ENCODE measurements at regions not wholly inside any gene's neighbourhood (a gene's known extent, or its start where the extent isn't known, plus 50 kb on each side); places are given as distances from the start of the nearest gene placed in this dataset.

DNA sequence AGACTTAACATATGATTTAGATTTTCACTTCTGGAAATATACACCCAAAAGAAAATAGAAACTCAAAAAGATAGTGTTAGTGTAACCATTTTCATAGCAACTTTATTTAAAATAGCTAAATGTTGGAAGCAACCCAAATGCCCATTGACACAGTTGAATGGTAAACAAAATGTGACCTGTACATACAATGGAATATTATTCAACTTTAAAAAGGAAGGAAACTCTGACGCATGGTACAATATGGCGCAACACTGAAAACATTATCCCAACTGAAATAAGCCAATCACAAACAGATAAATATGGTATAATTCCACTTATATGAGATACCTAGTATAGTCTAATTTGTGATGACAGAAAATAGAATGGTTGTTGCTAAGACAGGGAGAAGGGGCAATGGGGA lies 1456.1 kb upstream of the MIR17HG start:
- no peak for DNase-seq (ENCODE audit: low spot score in 2 of 2)
- no peak overlapping the region for H3K27ac Mint-ChIP-seq
- no peak for ATAC-seq
- H3K9me3 Mint-ChIP-seq = peaks cover 17 to 26% of the 10 kb centered on the region in 2 donors
- no peaks in the 10 kb centered on the region for H3K36me3 Mint-ChIP-seq

DNA sequence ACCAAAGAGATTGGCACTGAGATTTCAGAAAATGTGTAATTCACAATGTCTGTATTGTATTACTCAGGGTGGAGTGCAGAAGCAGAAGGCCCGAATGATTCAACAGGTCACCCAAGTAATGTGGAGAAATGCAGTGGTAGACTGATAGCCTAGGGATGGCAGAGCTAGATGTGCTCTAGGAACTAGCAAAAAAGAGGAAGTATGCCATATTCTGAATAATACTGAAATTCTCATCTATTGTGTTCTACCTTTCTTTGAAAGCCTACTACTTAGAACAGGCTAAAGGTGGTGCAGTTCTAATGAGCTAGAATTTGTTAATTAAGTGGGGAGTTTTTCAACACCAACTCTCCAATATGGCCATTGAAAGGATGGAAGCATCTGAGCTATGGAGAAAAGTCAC lies 1449.8 kb upstream of the MIR17HG start:
- Mint-ChIP-seq H3K9me3 (peaks cover 8 to 22% of the 10 kb centered on the region in 2 donors), H3K36me3 (peaks cover 0 to 5% of the 10 kb centered on the region in 2 donors), H3K27ac (no peak overlapping the region)
- ATAC-seq (no peak), DNase-seq (ENCODE audit: low spot score in 2 of 2) (no peak)

DNA sequence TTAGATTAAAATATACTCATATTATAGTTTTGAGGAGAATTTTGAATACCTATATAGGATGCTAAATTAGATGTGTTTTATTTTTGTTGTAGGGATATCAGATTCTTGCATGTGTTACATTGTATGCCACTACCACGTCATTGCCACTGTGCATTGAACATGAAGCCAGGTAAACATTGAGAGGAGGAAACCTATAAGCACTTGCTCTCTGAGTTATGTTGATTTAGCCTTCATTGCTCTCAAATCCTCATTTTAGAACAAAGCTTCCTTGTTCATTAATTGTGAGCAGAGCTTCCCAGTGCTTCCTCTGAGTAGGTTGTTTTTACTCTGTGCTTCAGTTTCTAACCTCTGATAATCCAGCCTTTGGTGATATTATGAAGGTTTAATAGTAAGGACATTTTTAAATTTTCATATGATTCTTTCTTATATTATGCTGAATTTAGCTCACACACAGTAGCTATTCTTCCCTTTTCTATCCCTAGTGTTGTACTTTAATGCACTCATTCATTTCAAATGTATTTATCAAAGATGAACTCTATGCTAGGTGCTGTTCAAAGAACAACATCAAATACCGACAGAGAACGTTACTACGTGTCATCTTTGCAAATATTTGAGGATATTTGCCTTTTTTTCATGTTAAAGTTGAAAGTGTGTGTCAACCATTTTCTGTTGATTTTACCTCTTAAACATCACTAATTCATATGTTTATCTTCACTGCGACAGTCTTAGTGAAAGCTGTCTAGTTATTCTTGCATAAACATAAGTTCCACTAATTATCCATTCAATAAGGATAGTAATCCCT lies 1448.0 kb upstream of the MIR17HG start:
- ATAC-seq = no peak
- H3K36me3 Mint-ChIP-seq = peaks cover 0 to 5% of the 10 kb centered on the region in 2 donors
- peaks cover 13 to 22% of the 10 kb centered on the region in 2 donors for H3K9me3 Mint-ChIP-seq
- no peak for DNase-seq (ENCODE audit: low spot score in 2 of 2)
- H3K27ac Mint-ChIP-seq = no peak overlapping the region

DNA sequence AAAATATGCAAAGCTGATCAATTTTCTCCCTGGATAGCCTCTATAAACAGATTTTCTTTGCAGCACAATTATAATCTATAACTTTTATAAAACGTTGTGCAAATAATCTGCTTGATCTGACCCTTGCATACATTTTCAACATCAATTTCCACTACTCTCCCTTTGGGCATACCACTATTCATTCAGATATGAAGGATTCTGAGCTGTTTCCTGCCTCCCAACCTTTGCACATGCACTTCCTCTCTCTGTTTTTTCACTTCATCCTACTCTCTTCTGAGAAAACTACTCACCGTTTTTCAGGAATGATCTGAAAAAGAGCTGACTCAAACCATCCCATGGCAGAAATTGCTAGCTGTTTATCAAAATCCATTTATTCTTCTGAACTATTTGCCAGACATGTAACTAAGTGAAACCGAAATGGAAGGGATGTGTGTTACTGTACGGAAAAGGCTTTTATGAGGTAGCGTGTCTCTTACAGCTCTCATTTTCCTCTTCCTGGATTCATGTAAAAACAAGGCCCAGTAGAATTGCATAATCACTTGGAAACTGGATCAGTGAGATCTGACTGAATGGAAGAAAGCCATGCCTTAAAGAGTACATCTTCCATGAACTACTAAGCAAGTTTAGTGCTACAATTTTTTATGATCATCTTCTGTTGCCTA lies 1447.3 kb upstream of the MIR17HG start:
- no peak for DNase-seq (ENCODE audit: low spot score in 2 of 2)
- Mint-ChIP-seq H3K27ac (no peak overlapping the region), H3K36me3 (peaks cover 0 to 5% of the 10 kb centered on the region in 2 donors), H3K9me3 (peaks cover 13 to 22% of the 10 kb centered on the region in 2 donors)
- no peak for ATAC-seq

DNA sequence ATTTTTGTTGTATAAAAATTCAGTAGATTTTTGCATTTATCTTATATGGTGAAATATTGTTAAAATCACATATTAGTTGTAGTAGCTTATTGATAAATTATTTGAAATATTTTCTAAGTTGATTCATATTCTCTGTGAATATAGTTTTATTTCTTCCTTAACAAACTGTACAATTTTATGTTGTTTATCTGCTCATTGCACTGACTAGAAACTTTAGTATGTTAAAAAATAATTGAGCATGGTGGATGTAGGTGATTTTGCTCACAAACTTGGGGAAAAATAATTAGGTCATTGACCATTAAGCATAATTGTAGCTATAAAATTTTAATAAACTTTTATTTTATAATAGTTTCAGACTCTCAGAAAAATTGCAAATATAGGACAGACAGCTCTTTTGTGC lies 1445.3 kb upstream of the MIR17HG start:
- Mint-ChIP-seq H3K9me3 (peaks cover 12 to 24% of the 10 kb centered on the region in 2 donors), H3K27ac (no peak overlapping the region), H3K36me3 (peaks cover 0 to 11% of the 10 kb centered on the region in 2 donors)
- DNase-seq (ENCODE audit: low spot score in 2 of 2) = no peak
- ATAC-seq = no peak

DNA sequence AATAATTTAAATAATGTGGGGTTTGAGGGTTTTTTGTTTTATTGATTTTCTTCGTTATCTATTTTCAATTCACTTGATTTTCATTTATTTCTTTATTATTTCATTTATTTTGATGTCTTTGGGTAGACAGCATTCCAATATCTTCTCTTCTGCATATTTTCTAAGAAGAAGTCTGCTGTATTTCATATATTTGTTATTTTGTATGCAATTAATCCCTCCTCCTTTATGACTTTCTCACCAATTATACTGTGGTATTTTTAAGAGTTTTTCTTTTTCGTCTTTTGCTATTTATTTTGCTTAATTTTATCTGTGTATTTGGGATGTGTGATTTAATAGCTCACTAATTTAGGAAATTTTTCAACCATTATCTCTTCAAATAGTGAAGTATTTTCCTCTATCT lies 1444.4 kb upstream of the MIR17HG start:
- peaks cover 12 to 20% of the 10 kb centered on the region in 2 donors for H3K9me3 Mint-ChIP-seq
- H3K36me3 Mint-ChIP-seq = peaks cover 0 to 6% of the 10 kb centered on the region in 2 donors
- ATAC-seq = no peak
- no peak overlapping the region for H3K27ac Mint-ChIP-seq
- no peak for DNase-seq (ENCODE audit: low spot score in 2 of 2)

DNA sequence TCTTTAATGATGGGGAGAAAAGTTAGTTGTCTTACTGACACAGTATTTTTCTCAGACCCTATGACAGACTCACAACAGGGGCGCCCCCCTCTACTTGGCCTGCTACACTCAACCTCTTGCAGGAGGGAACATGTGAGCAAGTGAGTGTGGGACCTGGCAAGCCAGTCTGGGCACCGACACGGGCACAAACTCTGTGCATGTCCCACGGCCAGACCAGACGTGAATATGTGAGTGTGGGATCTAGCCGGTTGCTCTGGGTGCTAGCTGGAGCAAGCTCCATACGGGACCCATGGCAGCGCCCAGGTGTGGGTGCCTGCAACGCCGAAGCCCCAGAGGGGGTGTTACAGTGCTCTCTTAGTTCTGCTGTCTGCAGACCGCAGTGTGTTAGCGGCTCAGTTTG lies 1437.3 kb upstream of the MIR17HG start:
- DNase-seq (ENCODE audit: low spot score in 2 of 2) (no peak), ATAC-seq (no peak)
- Mint-ChIP-seq H3K9me3 (peaks cover 3 to 12% of the 10 kb centered on the region in 2 donors), H3K36me3 (peaks cover 0 to 6% of the 10 kb centered on the region in 2 donors), H3K27ac (no peak overlapping the region)

DNA sequence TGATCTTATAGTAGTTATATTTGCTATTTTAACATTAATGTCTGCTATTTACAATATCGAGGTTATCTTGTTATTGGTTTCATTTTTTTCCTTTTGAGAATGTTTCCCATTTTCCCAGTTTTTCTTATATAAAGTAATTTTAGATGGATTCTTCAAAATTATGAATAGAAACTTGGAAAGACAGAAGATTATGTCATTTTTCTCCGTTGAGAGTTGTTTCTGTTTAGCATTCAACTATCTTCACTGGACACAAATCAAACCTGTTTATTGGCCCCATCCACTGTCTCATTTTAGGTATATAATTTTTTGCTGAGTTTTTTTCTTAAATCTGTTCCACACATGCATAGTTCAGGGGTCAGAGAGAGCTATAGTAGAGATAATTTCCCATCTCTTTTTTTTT lies 1430.9 kb upstream of the MIR17HG start:
- no peak for ATAC-seq
- no peak for DNase-seq (ENCODE audit: low spot score in 2 of 2)
- no peak overlapping the region for H3K27ac Mint-ChIP-seq
- no peaks in the 10 kb centered on the region for H3K36me3 Mint-ChIP-seq
- H3K9me3 Mint-ChIP-seq = peaks cover 0 to 11% of the 10 kb centered on the region in 2 donors

DNA sequence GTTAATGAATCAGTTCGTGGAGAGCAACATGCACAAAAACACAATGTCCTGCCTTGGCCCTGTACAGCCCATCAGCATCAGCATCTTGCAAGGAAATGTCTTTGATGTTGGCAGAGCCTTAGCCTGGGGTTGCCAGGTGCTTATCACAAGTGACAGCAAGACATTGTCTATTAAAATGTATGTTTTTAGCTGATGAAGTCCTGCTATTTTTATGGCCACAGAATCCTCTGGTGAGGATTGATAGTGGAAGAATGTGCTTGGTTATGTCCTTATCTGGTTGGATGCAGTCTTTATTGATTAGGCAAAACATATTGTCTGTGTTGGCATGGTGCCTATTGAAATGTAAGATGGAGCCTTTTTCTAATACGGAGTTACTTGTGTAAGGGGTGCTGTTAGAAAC lies 1427.0 kb upstream of the MIR17HG start:
- Mint-ChIP-seq H3K36me3 (no peaks in the 10 kb centered on the region), H3K27ac (no peak overlapping the region)
- no peak for ATAC-seq

DNA sequence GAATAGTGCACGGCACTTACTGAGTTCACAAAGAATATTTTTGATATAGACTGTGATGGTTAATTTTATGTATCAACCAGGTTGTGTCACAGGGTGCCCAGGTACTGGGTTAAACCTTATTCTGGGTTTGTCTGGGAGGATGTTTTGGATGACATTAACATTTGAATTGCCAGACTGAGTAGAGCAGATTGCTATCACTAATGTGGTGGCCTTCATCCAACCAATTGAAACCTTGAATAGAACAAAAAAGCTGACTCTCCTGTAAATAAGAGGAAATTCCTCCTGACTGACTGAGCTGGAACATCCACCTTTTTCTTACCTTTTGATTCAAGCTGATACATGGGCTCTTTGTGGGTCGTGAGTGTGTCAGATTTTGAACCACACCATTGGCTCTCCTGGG lies 1424.4 kb upstream of the MIR17HG start:
- Mint-ChIP-seq H3K36me3 (no peaks in the 10 kb centered on the region), H3K9me3 (peaks cover 8 to 23% of the 10 kb centered on the region in 2 donors), H3K27ac (no peak overlapping the region)
- ATAC-seq (no peak), DNase-seq (ENCODE audit: low spot score in 2 of 2) (no peak)

More for the DNA sequence above, 1427.0 kb upstream of the MIR17HG start:
- DNase-seq (ENCODE audit: low spot score in 2 of 2) = no peak
- peaks cover 8 to 19% of the 10 kb centered on the region in 2 donors for H3K9me3 Mint-ChIP-seq

DNA sequence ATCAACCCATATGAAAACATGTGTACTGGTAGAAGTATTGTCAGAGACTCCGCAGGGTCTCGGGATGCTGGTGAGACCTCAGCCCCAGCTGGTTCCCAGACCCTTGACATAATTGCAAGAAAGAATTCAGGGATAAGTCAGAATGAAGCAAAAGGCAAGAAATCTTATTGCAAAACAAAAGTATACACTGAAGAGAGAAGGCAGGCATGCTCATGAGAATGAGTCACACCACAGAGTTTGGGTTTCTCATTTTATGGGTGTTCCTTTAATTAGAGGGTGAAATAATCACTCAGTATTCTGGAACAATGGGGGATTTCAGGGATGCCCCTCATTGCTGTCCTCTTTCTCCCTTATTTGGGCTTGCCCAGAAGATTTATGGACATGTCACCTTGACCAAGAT lies 1423.8 kb upstream of the MIR17HG start:
- Mint-ChIP-seq H3K27ac (no peak overlapping the region), H3K9me3 (peaks cover 8 to 23% of the 10 kb centered on the region in 2 donors), H3K36me3 (no peaks in the 10 kb centered on the region)
- no peak for ATAC-seq
- no peak for DNase-seq (ENCODE audit: low spot score in 2 of 2)

DNA sequence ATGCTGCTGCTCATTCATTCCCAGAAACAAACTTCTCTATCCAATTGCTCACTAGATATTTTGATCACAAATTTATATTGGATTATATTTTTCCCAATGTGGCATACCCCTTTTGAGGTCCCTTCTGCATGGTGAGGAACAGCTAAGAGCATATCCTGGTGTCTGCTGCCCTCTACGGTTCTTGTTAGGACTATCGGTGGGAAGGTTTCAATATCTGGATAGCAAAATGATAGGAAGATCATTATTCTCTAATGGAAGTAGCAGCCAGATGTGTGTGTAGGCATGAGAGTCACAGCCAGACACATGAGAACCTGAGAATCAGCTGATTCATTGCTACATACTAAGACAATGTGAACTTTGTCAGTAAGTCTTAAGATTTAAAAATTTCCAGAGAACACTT lies 1422.4 kb upstream of the MIR17HG start:
- H3K27ac Mint-ChIP-seq = no peak overlapping the region
- H3K36me3 Mint-ChIP-seq = no peaks in the 10 kb centered on the region
- peaks cover 8 to 23% of the 10 kb centered on the region in 2 donors for H3K9me3 Mint-ChIP-seq
- no peak for DNase-seq (ENCODE audit: low spot score in 2 of 2)
- ATAC-seq = no peak

DNA sequence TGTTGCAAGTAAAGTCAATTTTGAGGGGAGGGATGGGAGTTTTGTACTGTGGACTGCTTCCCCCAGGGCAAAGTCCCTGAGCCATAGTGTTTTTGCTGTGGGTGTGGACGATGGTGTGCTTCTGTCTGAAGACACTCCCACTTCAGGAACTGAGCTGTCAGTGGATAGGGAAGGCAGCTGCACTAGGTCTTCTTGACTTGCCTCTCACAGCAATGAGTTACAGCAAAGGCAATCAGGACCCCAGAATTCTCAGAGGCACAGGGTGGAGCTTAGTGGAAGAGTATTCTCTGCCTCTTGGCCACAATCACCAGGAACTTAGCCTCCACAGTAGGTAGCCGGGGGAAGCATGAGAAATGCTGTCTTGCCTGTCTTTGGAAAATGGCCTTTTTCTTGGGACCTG lies 1416.6 kb upstream of the MIR17HG start:
- no peak for ATAC-seq
- peaks cover 4 to 23% of the 10 kb centered on the region in 2 donors for H3K9me3 Mint-ChIP-seq

DNA sequence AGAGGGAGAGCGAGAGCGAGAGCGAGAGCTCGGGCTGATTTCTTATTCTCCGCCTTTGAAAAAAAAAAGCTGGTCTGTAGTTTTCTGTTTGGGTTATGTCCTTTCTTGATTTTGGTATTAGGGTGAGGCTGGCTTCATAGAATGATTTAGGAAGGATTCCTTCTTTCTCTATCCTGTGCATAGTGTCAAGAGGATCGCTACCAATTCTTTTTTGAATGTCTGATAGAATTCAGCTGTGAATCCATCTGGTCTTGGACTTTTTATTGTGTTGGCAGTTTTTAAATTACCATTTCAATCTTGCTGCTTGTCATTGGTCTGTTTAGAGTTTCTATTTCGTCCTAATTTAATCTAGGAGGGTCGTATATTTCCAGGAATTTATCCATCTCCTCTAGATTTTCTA lies 1414.6 kb upstream of the MIR17HG start:
- Mint-ChIP-seq H3K9me3 (peaks cover 9 to 24% of the 10 kb centered on the region in 2 donors), H3K36me3 (no peaks in the 10 kb centered on the region), H3K27ac (no peak overlapping the region)
- DNase-seq (ENCODE audit: low spot score in 2 of 2) = no peak
- ATAC-seq = no peak

More for the DNA sequence above, 1416.6 kb upstream of the MIR17HG start:
- DNase-seq (ENCODE audit: low spot score in 2 of 2) = no peak
- Mint-ChIP-seq H3K27ac (no peak overlapping the region), H3K36me3 (no peaks in the 10 kb centered on the region)

DNA sequence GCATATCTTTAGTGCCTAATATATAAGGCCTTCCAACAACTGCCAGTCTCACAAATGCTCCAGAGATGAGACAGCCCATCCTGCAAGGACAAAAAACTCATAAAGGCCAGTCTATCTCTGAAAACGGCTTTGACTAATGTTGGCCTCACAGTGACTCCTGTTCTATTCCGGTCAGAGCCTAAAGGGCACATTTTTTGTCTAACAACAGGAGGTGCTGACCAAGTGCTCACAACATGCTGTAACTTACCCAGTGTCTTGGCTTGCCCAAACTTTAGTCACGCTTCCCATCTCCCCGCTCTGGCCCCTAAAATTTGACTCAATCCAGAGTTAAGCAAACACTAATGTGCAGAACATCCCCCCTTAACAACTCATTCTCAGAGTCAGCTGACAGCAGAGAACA lies 1411.2 kb upstream of the MIR17HG start:
- Mint-ChIP-seq H3K36me3 (no peaks in the 10 kb centered on the region), H3K27ac (no peak overlapping the region)
- no peak for ATAC-seq

DNA sequence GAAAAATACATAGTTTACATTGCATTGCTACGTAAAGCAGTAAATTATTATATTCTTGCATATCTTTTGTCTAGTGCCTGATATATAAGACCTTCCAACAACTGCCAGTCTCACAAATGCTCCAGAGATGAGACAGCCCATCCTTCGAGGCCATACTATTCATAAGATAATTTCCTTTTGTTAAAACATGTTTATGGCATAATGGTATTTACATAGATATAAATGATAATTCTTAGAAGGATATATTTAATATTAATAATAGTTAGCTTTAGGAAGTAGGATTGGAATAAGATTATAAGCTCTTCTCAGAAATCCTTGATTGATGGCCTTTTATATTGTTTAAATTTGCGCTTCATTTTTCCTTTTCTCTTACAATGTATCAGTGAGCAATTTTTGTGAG lies 1410.1 kb upstream of the MIR17HG start:
- DNase-seq (ENCODE audit: low spot score in 2 of 2) (no peak), ATAC-seq (no peak)
- Mint-ChIP-seq H3K27ac (no peak overlapping the region), H3K36me3 (no peaks in the 10 kb centered on the region), H3K9me3 (peaks cover 9 to 25% of the 10 kb centered on the region in 2 donors)

More for the DNA sequence above, 1411.2 kb upstream of the MIR17HG start:
- peaks cover 9 to 25% of the 10 kb centered on the region in 2 donors for H3K9me3 Mint-ChIP-seq
- DNase-seq (ENCODE audit: low spot score in 2 of 2) = no peak

DNA sequence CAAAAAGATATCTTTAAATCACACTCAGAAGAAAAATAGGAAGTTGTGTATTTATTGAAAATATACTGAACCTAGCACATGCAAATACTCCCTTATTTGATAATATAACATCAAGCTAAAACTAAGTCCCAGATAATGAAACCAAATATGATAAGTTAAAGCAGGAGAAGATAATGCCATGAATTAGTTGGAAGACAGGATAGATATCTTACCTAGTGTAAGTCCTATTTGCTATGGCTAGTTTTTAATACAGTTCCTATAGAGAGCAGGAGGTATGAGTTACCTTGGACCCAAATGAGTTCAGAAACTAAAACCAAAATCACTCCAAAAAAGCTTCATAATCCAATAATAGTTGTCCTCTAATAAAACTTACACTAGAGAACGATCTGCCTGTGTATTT lies 1407.1 kb upstream of the MIR17HG start:
- DNase-seq (ENCODE audit: low spot score in 2 of 2) (no peak), ATAC-seq (no peak)
- Mint-ChIP-seq H3K27ac (no peak overlapping the region), H3K36me3 (no peaks in the 10 kb centered on the region), H3K9me3 (peaks cover 9 to 20% of the 10 kb centered on the region in 2 donors)

DNA sequence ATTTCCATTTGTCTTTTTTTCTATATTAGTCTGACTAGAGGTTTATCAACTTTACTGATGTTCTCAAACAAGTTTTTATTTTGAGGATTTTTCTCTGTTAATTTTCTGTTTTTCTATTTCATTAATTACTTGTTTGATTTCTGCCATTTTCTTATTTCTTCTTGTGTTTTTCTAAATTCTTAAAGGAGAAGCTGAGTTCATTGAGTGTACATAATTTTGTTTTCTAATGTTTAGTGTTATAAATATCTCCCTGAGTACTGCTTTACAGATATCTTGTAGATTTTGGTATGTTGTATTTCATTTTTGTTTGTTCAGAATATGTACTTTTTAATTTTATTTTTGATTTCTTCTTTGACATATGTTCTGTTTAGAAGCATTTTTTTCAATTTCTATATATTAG lies 1404.3 kb upstream of the MIR17HG start:
- H3K9me3 Mint-ChIP-seq = peaks cover 4 to 19% of the 10 kb centered on the region in 2 donors
- no peak for ATAC-seq
- no peak for DNase-seq (ENCODE audit: low spot score in 2 of 2)
- H3K27ac Mint-ChIP-seq = no peak overlapping the region
- H3K36me3 Mint-ChIP-seq = no peaks in the 10 kb centered on the region
